Umbilical cord (tissue), 1 donor: ENCODE measurements at regions not wholly inside any gene's neighbourhood (a gene's known extent, or its start where the extent isn't known, plus 50 kb on each side); places are given as distances from the start of the nearest gene placed in this dataset.
A peak's percentile ranks its signal among the peaks of the same experiment; 100 is the strongest.
"Not testable (repeated sequence)": the region's sequence is repeated elsewhere in the genome, so short reads cannot be mapped to it uniquely, and the experiment has no call there.

Experiments
- DNase-seq: peaks from one replicate; pipeline ENCODE4 v3.0.0-alpha.2; 2015; ENCODE audit warnings: low spot score

DNA sequence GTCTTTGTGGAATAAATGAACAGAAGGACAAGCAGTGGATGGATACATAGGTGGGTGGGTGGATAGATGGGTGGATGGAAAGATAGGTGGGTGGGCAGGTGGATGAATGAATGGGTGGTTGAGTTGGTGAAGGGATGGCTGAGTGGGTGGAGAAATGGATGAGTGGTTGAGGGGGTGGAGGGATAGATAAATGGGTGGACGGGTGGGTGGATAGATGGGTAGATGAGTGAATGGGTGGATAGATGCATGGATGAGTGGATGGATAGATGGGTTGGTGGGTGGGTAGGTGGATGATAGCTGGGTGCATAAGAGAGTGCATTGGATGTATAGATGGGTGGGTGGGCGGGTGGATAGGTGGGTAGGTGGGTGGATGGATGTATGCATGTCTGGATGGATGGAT is 63.5 kb downstream of the UNC93B1 start:
- not testable (repeated sequence) for DNase-seq

DNA sequence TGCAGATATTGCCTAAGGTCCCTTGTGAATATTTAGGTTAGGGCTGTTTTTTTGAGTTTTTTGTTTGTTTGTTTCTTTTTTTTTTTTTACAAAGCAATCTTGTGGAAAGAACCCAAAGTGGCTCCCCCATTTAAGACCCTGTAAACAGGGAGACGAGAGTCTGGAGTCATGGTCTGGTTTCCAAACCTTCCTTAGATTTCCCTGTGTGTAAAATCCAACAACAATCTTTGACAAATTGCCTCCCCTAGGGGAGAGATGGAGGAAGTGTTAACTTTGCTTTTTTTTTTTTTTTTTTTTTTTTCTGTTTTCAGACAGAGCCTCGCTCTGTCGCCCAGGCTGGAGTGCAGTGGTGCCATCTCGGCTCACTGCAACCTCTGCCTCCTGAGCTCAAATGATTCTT is 64.9 kb downstream of the UNC93B1 start:
- not testable (repeated sequence) for DNase-seq

DNA sequence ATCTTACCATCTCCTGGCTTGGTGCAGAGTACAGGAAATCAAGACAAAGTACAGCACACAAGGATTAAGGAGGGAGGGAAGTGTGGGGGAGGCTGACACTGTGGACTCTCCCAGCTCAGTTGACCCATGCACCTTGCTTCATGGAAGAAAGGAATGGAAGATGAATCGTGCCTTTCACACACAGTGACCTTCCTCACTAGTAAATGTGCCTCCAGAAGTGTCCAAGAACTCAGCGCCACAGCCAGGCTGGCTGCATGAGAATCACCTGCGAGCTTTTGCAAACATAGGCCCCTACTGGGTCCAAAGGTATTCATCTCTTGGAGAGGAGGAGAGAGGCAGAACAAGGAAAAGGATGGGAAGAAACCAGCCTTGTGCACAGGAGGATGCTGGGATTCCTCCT is 65.5 kb downstream of the UNC93B1 start:
- DNase-seq, result not testable (repeated sequence)

- not testable (repeated sequence) for DNase-seq
Observed at GRCh38 chr11:67923565-67923964, 80.3 kb downstream of the UNC93B1 start.

DNA sequence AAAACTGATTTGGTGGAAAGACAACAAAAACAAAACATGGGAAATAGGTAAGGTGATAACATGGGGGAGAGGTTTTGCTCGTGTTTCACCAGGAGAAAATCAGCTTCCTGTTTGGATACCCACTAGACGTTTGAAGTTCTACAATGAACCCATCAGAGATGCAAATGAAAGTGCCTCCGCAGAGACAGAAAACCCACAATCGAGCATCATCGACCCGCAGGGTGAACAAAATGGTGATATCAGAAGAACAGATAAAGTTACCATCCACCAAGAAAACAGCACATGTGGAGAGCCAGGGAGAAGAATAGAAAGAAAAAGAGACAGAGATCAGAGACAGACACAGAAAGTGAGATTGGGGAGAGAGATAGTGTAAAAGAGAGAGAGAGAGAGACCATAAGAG is 83.4 kb downstream of the UNC93B1 start:
- not testable (repeated sequence) for DNase-seq

- not testable (repeated sequence) for DNase-seq
Observed at GRCh38 chr11:67912184-67912583, 91.7 kb downstream of the UNC93B1 start.

DNA sequence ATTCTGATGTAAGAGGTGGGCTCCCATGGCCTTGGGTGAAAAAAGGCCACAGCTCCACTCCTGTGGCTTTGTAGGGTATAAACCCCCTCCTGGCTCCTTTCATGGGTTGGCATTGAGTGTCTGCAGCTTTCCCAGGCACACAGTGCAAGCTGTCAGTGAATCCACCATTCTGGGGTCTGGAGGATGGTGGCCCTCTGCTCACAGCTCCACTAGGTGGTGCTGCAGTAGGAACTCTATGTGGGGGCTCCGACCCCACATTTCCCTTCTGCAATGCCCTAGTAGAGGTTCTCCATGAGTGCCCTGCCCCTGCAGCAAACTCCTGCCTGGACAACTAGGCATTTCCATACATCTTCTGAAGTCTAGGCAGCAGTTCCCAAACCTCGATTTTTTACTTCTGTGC is 92.7 kb downstream of the UNC93B1 start:
- not testable (repeated sequence) for DNase-seq

DNA sequence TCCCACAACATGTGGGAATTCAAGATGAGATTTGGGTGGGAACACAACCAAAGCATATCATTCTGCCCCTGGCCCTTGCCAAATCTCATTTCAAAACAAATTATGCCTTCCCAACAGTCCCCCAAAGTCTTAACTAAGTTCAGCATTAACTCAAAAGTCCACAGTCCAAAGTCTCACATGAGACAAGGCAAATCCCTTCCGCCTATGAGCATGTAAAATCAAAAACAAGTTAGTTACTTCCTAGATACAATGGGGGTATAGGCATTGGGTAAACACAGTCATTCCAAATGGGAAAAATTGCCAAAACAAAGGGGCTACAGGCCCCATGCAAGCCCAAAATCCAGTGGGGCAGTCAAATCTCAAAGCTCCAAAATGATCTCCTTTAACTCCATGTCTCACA is 93.1 kb downstream of the UNC93B1 start:
- DNase-seq, result not testable (repeated sequence)

- not testable (repeated sequence) for DNase-seq
Observed at GRCh38 chr11:67906969-67907368, 96.9 kb downstream of the UNC93B1 start.

- not testable (repeated sequence) for DNase-seq
Observed at GRCh38 chr11:67899462-67899861, 104.4 kb downstream of the UNC93B1 start.

- not testable (repeated sequence) for DNase-seq
Observed at GRCh38 chr11:67893487-67893886, 110.4 kb downstream of the UNC93B1 start.

- DNase-seq, result not testable (repeated sequence)
Observed at GRCh38 chr11:67889646-67890045, 114.3 kb downstream of the UNC93B1 start.

GRCh38 chr11:67888056-67888455 is 115.8 kb downstream of the UNC93B1 start:
- not testable (repeated sequence) for DNase-seq

DNA sequence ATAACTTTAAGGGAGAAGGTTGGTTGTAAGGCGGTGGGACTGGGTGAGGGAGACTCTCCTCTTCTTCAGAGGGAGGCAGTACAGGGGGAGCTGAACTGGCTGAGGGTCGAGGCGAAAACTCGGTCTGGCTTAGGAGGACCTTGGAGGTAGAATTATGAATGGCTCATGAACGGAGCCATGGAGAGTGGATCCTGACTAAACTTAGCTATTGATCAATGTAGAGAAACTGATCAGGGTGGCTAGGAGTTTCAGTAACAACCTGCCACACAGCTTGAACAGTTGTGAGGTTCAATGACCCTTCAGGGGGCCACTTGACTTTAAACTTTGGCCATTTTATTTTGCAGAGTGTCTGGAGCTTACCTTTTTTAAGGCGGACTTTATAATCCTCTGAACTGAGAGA is 117.2 kb downstream of the UNC93B1 start:
- not testable (repeated sequence) for DNase-seq

- DNase-seq, result not testable (repeated sequence)
Observed at GRCh38 chr11:67886207-67886606, 117.7 kb downstream of the UNC93B1 start.

GRCh38 chr11:67885574-67885973 is 118.3 kb downstream of the UNC93B1 start:
- DNase-seq, result peak; percentile 51

DNA sequence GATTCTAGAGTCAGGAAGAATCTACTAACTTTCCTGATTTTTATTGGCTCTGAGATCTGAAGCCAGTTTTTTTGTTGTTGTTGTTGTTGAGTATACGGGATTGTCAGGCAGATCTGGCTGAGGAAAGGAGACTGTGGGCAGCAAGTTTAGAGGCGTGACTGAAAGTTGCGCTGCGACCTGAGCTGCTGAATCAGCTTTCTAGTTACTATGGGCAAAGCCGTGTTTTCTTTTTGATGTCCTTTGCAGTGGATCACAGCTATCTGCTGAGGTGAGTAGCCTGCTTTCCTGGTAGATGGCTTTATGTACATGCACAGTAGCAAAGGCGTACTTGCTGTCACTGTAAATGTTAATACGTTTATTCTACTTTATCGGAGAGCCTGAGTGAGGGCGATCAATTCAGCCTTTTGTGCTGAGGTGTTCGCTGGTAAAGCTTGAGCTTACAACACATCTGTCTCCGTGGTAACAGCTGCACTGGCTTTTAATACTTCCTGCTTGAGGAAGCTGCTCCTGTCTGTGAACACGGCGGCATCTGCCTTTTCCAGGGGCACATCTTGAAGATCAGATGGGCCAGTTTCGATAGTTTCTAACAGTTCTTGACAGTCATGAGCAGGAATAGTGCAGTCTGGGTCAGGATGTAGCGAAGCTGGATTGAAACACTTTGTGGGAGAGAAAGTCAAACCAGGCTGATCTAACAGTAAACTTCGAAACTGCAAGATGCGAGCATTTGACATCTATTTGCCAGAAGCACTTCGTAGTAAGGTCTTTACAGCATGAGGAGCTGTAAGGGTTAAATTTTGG is 118.9 kb downstream of the UNC93B1 start:
- peak; percentile 36 for DNase-seq

GRCh38 chr11:67884073-67884757 is 119.7 kb downstream of the UNC93B1 start:
- not testable (repeated sequence) for DNase-seq

DNA sequence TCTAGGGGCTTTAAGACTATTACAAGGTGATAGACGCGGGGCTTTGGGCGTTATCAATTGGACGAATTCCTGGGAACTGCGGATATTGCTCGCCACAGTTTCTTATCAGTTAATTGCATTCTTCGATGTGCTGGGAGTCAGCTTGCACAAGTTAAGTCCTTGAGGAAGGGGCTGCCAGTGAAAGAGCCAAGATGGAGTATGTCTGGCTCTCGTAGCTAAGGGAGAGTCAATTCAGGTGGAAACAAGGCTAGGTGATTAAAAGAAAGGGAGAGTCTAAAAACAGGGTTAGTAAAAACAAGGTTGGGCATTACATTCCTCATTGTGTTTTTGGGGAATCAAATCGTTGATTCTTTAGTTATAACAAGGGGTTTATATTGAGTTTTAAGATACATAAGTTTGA is 121.6 kb downstream of the UNC93B1 start:
- not testable (repeated sequence) for DNase-seq

DNA sequence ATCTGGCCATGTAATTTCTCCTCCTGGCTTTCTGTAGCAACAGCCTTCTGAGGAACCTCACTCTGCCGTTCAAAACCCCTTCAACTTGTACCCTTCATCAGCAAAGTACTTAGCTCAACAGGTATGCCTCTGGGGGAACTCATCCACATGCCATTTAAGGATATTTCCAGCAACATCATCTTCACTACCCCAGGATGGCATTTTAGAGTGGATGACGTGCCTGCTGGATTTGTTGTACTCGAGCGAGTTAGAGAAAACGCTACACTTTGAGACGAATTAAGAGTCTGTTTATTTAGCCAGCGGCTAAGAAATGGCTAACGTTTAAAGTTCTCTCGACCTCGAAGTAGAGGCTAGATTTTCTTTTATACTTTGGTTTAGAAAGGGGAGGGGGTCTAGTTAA is 122.1 kb downstream of the UNC93B1 start:
- not testable (repeated sequence) for DNase-seq

DNA sequence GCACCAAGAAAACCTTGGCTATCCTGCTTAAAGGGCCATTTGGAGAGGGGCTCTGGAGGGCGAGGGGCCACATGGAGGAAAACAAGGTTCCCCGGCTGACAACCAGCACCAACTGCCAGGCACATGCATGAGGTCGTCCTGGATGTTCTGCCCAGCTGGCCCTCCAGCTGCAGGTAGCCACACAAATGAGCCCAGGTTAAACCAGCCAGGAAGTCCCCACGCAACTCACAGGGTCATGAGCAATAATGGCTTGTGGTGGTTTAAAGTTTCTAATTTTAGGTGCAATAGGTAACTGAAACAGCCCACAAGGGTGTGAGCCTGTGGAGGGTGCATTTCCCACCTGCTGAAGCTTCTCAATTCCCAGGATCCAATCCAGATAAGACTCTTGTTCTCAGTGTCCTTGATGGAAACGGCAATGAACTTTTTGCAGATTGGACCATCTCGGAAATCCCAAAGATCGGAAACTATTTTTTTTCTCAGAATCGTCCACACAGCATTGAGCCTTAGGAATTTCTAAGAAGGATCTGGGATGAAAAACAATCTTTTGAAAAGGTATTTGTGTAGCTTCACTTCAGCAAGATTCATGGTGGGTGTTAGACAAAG is 123.2 kb downstream of the UNC93B1 start:
- DNase-seq, result not testable (repeated sequence)

- not testable (repeated sequence) for DNase-seq
Observed at GRCh38 chr11:67878666-67879065, 125.2 kb downstream of the UNC93B1 start.
